KMS-11 (cell line): ENCODE measurements at regions not wholly inside any gene's neighbourhood (a gene's known extent, or its start where the extent isn't known, plus 50 kb on each side); places are given as distances from the start of the nearest gene placed in this dataset.

ENCODE experiments used
- H2AFZ ChIP-seq: fragments of 200-600 bp; sonication (generic); 2 replicates; pipeline ENCODE4 v1.6.1; 2016; ENCODE audit warnings: antibody characterized with exemption, mixed run types, low read depth
- H3K27ac ChIP-seq: fragments of 200-600 bp; sonication (generic); 2 replicates; pipeline ENCODE4 v1.6.1; 2016; ENCODE audit warnings: mild to moderate bottlenecking, mixed run types
- H3K27me3 ChIP-seq: fragments of 200-600 bp; sonication (generic); 2 replicates; pipeline ENCODE4 v1.6.1; 2017; ENCODE audit warnings: mild to moderate bottlenecking, low read depth, mixed run types, moderate library complexity; ENCODE audit not compliant: insufficient read depth
- H3K36me3 ChIP-seq: fragments of 200-600 bp; sonication (generic); 2 replicates; pipeline ENCODE4 v1.6.1; 2017; ENCODE audit warnings: mild to moderate bottlenecking, mixed run types; ENCODE audit not compliant: insufficient read depth
- H3K4me1 ChIP-seq: fragments of 200-600 bp; sonication (generic); 2 replicates; pipeline ENCODE4 v1.6.1; 2016; ENCODE audit warnings: mild to moderate bottlenecking, low read depth, mixed run types; ENCODE audit not compliant: poor library complexity, severe bottlenecking
- H3K4me2 ChIP-seq: fragments of 200-600 bp; sonication (generic); 2 replicates; pipeline ENCODE4 v1.7.0; 2016; ENCODE audit warnings: mild to moderate bottlenecking, mixed run types
- H3K4me3 ChIP-seq: fragments of 200-600 bp; sonication (generic); IDR thresholded peaks from 2 replicates; pipeline ENCODE4 v1.6.1; 2017; ENCODE audit warnings: low read depth, low read length, mixed read lengths; ENCODE audit not compliant: insufficient read depth
- H3K79me2 ChIP-seq: fragments of 200-600 bp; sonication (generic); 2 replicates; pipeline ENCODE4 v1.6.1; 2016; ENCODE audit warnings: low read depth, mixed run types; ENCODE audit not compliant: insufficient read depth
- H3K9ac ChIP-seq: fragments of 200-600 bp; sonication (generic); 2 replicates; pipeline ENCODE4 v1.6.1; 2016; ENCODE audit warnings: mild to moderate bottlenecking, mixed run types
- H4K20me1 ChIP-seq: fragments of 200-600 bp; sonication (generic); 2 replicates; pipeline ENCODE4 v1.6.1; 2016; ENCODE audit warnings: mild to moderate bottlenecking, mixed run types; ENCODE audit not compliant: insufficient read depth
- CTCF ChIP-seq: fragments of 200-600 bp; sonication (generic); conservative IDR thresholded peaks from 2 replicates; pipeline ENCODE4 v1.6.1; 2017; ENCODE audit warnings: low read depth, mild to moderate bottlenecking, antibody characterized with exemption, low read length, moderate library complexity, mixed read lengths

GRCh38 chr22:48662476-48663135, 1165.1 kb downstream of the BRD1 start:
- Histone ChIP-seq H3K4me2 (no peak overlapping the region), H3K27me3 (no peaks in the 10 kb centered on the region), H2AFZ (no peak overlapping the region), H3K4me3 (no peak overlapping the region), H3K4me1 (no peaks in the 10 kb centered on the region), H3K79me2 (no peaks in the 10 kb centered on the region), H3K9ac (no peak overlapping the region), H3K36me3 (no peaks in the 10 kb centered on the region), H3K27ac (no peak overlapping the region), H4K20me1 (no peaks in the 10 kb centered on the region)
- no peak for TF ChIP-seq CTCF

GRCh38 chr22:48661984-48662383, 1165.7 kb downstream of the BRD1 start:
- TF ChIP-seq CTCF = no peak
- H3K27me3 ChIP-seq = no peaks in the 10 kb centered on the region

GRCh38 chr22:48660790-48661740, 1166.6 kb downstream of the BRD1 start:
- Histone ChIP-seq H2AFZ (no peak overlapping the region), H3K4me3 (no peak overlapping the region), H3K4me1 (no peaks in the 10 kb centered on the region), H3K79me2 (no peaks in the 10 kb centered on the region), H3K4me2 (no peak overlapping the region), H3K27ac (no peak overlapping the region), H3K36me3 (no peaks in the 10 kb centered on the region), H3K27me3 (no peaks in the 10 kb centered on the region), H4K20me1 (no peaks in the 10 kb centered on the region), H3K9ac (no peak overlapping the region)
- no peak for TF ChIP-seq CTCF

More at GRCh38 chr22:48661984-48662383, 1165.7 kb downstream of the BRD1 start:
- no peaks in the 10 kb centered on the region for H3K4me1 ChIP-seq
- H3K36me3 ChIP-seq = no peaks in the 10 kb centered on the region
- H3K79me2 ChIP-seq = no peaks in the 10 kb centered on the region
- no peak overlapping the region for H2AFZ ChIP-seq
- no peaks in the 10 kb centered on the region for H4K20me1 ChIP-seq
- no peak overlapping the region for H3K27ac ChIP-seq
- no peak overlapping the region for H3K4me3 ChIP-seq
- no peak overlapping the region for H3K9ac ChIP-seq
- no peak overlapping the region for H3K4me2 ChIP-seq

GRCh38 chr22:48660104-48660789, 1167.4 kb downstream of the BRD1 start:
- TF ChIP-seq CTCF = no peak

More at GRCh38 chr22:48660104-48660789, 1167.4 kb downstream of the BRD1 start:
- H2AFZ ChIP-seq = no peak overlapping the region
- H3K27ac ChIP-seq = no peak overlapping the region
- H3K4me3 ChIP-seq = no peak overlapping the region
- no peak overlapping the region for H3K4me2 ChIP-seq
- no peaks in the 10 kb centered on the region for H3K36me3 ChIP-seq
- no peaks in the 10 kb centered on the region for H3K79me2 ChIP-seq
- H3K9ac ChIP-seq = no peak overlapping the region
- H3K4me1 ChIP-seq = no peaks in the 10 kb centered on the region
- H3K27me3 ChIP-seq = no peaks in the 10 kb centered on the region
- H4K20me1 ChIP-seq = no peaks in the 10 kb centered on the region
